HEK293 (cell line): ENCODE measurements at regions not wholly inside any gene's neighbourhood (a gene's known extent, or its start where the extent isn't known, plus 50 kb on each side); places are given as distances from the start of the nearest gene placed in this dataset.

Experiments
- CTCF ChIA-PET: fragments of 350-600 bp; formaldehyde crosslinking; extraction: SDS; loops from one replicate; lab custom pipeline; 2021; ENCODE audit warnings: antibody characterized with exemption; lab: Yijun Ruan, JAX
- POLR2A ChIA-PET: fragments of 300-600 bp; formaldehyde crosslinking; extraction: SDS; loops from one replicate; lab custom pipeline; 2020; ENCODE audit warnings: antibody characterized with exemption, inconsistent platforms; lab: Yijun Ruan, JAX
- H3K27ac ChIP-seq: fragments of 200-500 bp; sonication (Bioruptor generic); 2 replicates; pipeline ENCODE4 v1.5.1; 2014; ENCODE audit warnings: low read depth, low read length, control low read depth, inconsistent platforms; ENCODE audit errors: extremely low read depth
- H3K36me3 ChIP-seq, 2 experiments: fragments of 200-500 bp in 1 of 2; sonication (Bioruptor generic) in 1 of 2; 1 replicate in 1 of 2; 2 replicates in 1 of 2; pipeline ENCODE4 v1.5.1; 2014 to 2017; ENCODE audit warnings: inconsistent platforms in 2 of 2, low read length in 2 of 2; ENCODE audit not compliant: control insufficient read depth in 2 of 2, insufficient read depth in 1 of 2
- H3K4me1 ChIP-seq: fragments of 200-500 bp; sonication (Bioruptor generic); 2 replicates; pipeline ENCODE4 v1.5.1; 2014; ENCODE audit warnings: mild to moderate bottlenecking, low read length, inconsistent platforms; ENCODE audit not compliant: control insufficient read depth, insufficient read depth
- H3K4me3 ChIP-seq: 2 replicates; pipeline ENCODE4 v1.5.1; 2011; ENCODE audit warnings: low read depth, mild to moderate bottlenecking, control low read depth, low read length, moderate library complexity
- H3K9me3 ChIP-seq: fragments of 200-500 bp; sonication (Bioruptor generic); 2 replicates; pipeline ENCODE4 v1.5.1; 2014; ENCODE audit warnings: low read depth, low read length, inconsistent platforms; ENCODE audit not compliant: control insufficient read depth, insufficient read depth
- BCL11A ChIP-seq: fragments of 450-650 bp; formaldehyde crosslinking; IDR thresholded peaks from 2 replicates; pipeline ENCODE4 v1.5.1; 2016; ENCODE audit warnings: low read depth, missing biosample characterization, missing genetic modification characterization
- HOXC10 ChIP-seq: sonication (generic); formaldehyde crosslinking; IDR thresholded peaks from 2 replicates; pipeline ENCODE4 v1.8.1; 2023; ENCODE audit warnings: mild to moderate bottlenecking, missing genetic modification reagents
- PRDM2 ChIP-seq: fragments of 450-650 bp; formaldehyde crosslinking; IDR thresholded peaks from 2 replicates; pipeline ENCODE4 v1.5.1; 2016; ENCODE audit warnings: missing biosample characterization, missing genetic modification characterization, borderline replicate concordance
- TSHZ1 ChIP-seq: fragments of 450-650 bp; formaldehyde crosslinking; IDR thresholded peaks from 2 replicates; pipeline ENCODE4 v1.5.1; 2016; ENCODE audit warnings: missing biosample characterization, missing genetic modification characterization, borderline replicate concordance
- ZBTB1 ChIP-seq: fragments of 450-650 bp; formaldehyde crosslinking; IDR thresholded peaks from 2 replicates; pipeline ENCODE4 v1.5.1; 2016; ENCODE audit warnings: missing biosample characterization, missing genetic modification characterization
- ZBTB49 ChIP-seq: fragments of 450-650 bp; formaldehyde crosslinking; IDR thresholded peaks from 2 replicates; pipeline ENCODE4 v1.5.1; 2016; ENCODE audit warnings: missing biosample characterization, missing genetic modification characterization, low read depth
- ZBTB7A ChIP-seq: fragments of 450-650 bp; formaldehyde crosslinking; IDR thresholded peaks from 2 replicates; pipeline ENCODE4 v1.5.1; 2016; ENCODE audit warnings: low read depth, missing biosample characterization, missing genetic modification characterization
- ZFP37 ChIP-seq: fragments of 450-650 bp; formaldehyde crosslinking; IDR thresholded peaks from 2 replicates; pipeline ENCODE4 v1.5.1; 2016; ENCODE audit warnings: missing biosample characterization, missing genetic modification characterization
- ZNF10 ChIP-seq: fragments of 450-650 bp; formaldehyde crosslinking; IDR thresholded peaks from 2 replicates; pipeline ENCODE4 v1.5.1; 2017; ENCODE audit warnings: missing biosample characterization, missing genetic modification characterization
- ZNF350 ChIP-seq: fragments of 450-650 bp; formaldehyde crosslinking; IDR thresholded peaks from 2 replicates; pipeline ENCODE4 v1.5.0; 2017; ENCODE audit warnings: missing biosample characterization, mild to moderate bottlenecking, missing genetic modification characterization
- ZNF416 ChIP-seq: fragments of 450-650 bp; formaldehyde crosslinking; IDR thresholded peaks from 2 replicates; pipeline ENCODE4 v1.5.1; 2016; ENCODE audit warnings: missing biosample characterization, missing genetic modification characterization
- ZNF514 ChIP-seq: fragments of 450-650 bp; formaldehyde crosslinking; IDR thresholded peaks from 2 replicates; pipeline ENCODE4 v1.5.1; 2016; ENCODE audit warnings: missing biosample characterization, missing genetic modification characterization
- ZNF530 ChIP-seq: fragments of 450-650 bp; formaldehyde crosslinking; IDR thresholded peaks from 2 replicates; pipeline ENCODE4 v1.5.1; 2016; ENCODE audit warnings: low read depth, missing biosample characterization, missing genetic modification characterization
- ZNF558 ChIP-seq: fragments of 450-650 bp; formaldehyde crosslinking; IDR thresholded peaks from 2 replicates; pipeline ENCODE4 v1.5.1; 2016; ENCODE audit warnings: missing biosample characterization, missing genetic modification characterization
- ZNF654 ChIP-seq: fragments of 450-650 bp; formaldehyde crosslinking; IDR thresholded peaks from 2 replicates; pipeline ENCODE4 v1.5.1; 2016; ENCODE audit warnings: low read depth, missing biosample characterization, missing genetic modification characterization
- ZNF704 ChIP-seq: fragments of 450-650 bp; formaldehyde crosslinking; IDR thresholded peaks from 2 replicates; pipeline ENCODE4 v1.5.1; 2016; ENCODE audit warnings: missing biosample characterization, missing genetic modification characterization
- ZNF768 ChIP-seq: fragments of 450-650 bp; formaldehyde crosslinking; IDR thresholded peaks from 2 replicates; pipeline ENCODE4 v1.5.1; 2018; ENCODE audit warnings: missing biosample characterization, mild to moderate bottlenecking, missing genetic modification characterization
- ZNF776 ChIP-seq: fragments of 450-650 bp; formaldehyde crosslinking; IDR thresholded peaks from 2 replicates; pipeline ENCODE4 v1.5.0; 2017; ENCODE audit warnings: missing biosample characterization, missing genetic modification characterization, borderline replicate concordance
- ZSCAN18 ChIP-seq: fragments of 450-650 bp; formaldehyde crosslinking; IDR thresholded peaks from 2 replicates; pipeline ENCODE4 v1.5.1; 2016; ENCODE audit warnings: missing biosample characterization, missing genetic modification characterization

GRCh38 chr3:152760591-152760990 is 74.3 kb upstream of the P2RY1 start:
- ChIA-PET POLR2A (no interaction called here), CTCF (no interaction called here)
- Histone ChIP-seq H3K36me3 (no peaks in the 10 kb centered on the region), H3K27ac (no peak overlapping the region), H3K4me1 (no peaks in the 10 kb centered on the region), H3K4me3 (no peak overlapping the region), H3K9me3 (no peaks in the 10 kb centered on the region)
- TF ChIP-seq ZNF416 (no peak), ZNF10 (tag by site-specific recombination) (no peak), ZBTB49 (tag by site-specific recombination) (no peak), HOXC10 (CRISPR knock-in tag) (no peak), ZNF768 (tag by site-specific recombination) (no peak), ZNF654 (tag by site-specific recombination) (no peak), ZFP37 (tag by site-specific recombination) (no peak), ZNF704 (tag by site-specific recombination) (no peak), TSHZ1 (tag by site-specific recombination) (no peak), ZBTB1 (tag by site-specific recombination) (no peak), ZNF514 (tag by site-specific recombination) (no peak), ZSCAN18 (tag by site-specific recombination) (no peak), PRDM2 (tag by site-specific recombination) (no peak), ZNF530 (tag by site-specific recombination) (no peak), ZNF350 (tag by site-specific recombination) (no peak), ZNF558 (no peak), BCL11A (no peak), ZNF776 (tag by site-specific recombination) (no peak), ZBTB7A (tag by site-specific recombination) (no peak)
